ENCODE measurements at regions not wholly inside any gene's neighbourhood (a gene's known extent, or its start where the extent isn't known, plus 50 kb on each side); places are given as distances from the start of the nearest gene placed in this dataset.

GRCh38 chr13:69418319-69418718 is 689.3 kb upstream of the ATXN8OS start:
- no peaks in the 10 kb centered on the region for H3K36me3 ChIP-seq
- DNase-seq (ENCODE audit: low spot score) (no peak), ATAC-seq (ENCODE audit: insufficient number of reproducible peaks, low FRiP score, low read depth) (no peak)
- TF ChIP-seq, protein P1, sequence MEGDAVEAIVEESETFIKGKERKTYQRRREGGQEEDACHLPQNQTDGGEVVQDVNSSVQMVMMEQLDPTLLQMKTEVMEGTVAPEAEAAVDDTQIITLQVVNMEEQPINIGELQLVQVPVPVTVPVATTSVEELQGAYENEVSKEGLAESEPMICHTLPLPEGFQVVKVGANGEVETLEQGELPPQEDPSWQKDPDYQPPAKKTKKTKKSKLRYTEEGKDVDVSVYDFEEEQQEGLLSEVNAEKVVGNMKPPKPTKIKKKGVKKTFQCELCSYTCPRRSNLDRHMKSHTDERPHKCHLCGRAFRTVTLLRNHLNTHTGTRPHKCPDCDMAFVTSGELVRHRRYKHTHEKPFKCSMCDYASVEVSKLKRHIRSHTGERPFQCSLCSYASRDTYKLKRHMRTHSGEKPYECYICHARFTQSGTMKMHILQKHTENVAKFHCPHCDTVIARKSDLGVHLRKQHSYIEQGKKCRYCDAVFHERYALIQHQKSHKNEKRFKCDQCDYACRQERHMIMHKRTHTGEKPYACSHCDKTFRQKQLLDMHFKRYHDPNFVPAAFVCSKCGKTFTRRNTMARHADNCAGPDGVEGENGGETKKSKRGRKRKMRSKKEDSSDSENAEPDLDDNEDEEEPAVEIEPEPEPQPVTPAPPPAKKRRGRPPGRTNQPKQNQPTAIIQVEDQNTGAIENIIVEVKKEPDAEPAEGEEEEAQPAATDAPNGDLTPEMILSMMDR (IDR thresholded peaks at IDR 0.05) = no peak
- H3K27ac ChIP-seq = no peak overlapping the region
- H3K27me3 ChIP-seq (replicated peaks; ENCODE audit: insufficient read depth) = no peaks in the 10 kb centered on the region
- no peaks in the 10 kb centered on the region for H3K9me3 ChIP-seq
- H3K4me1 ChIP-seq (ENCODE audit: control insufficient read depth in 1 of 2, low read depth in 2 of 2) = no peaks in the 10 kb centered on the region
- H3K4me3 ChIP-seq = no peak overlapping the region

DNA sequence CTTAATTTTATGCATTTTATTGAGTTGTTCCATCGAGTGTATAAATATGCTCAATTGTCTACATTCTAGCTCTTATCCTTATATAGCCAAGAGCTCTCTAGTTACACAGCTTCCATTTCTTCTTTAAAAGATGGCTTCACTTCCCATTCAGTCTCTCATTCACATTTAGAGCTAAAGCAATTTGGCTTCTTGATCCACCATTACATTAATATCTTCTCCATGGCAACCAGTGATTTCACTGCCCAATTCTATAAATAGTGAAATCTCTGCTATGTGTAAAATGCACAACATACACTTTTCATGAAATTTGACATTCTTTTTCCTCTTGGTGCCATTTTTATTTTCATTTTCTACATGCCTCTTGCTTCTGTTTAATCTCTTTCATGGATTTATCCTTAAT is 696.9 kb upstream of the ATXN8OS start:
- H3K4me1 ChIP-seq (ENCODE audit: control insufficient read depth in 1 of 2, low read depth in 2 of 2) = no peaks in the 10 kb centered on the region
- H3K4me3 ChIP-seq = no peak overlapping the region
- H3K27ac ChIP-seq = no peak overlapping the region
- no peaks in the 10 kb centered on the region for H3K27me3 ChIP-seq (replicated peaks; ENCODE audit: insufficient read depth)
- H3K9me3 ChIP-seq = no peaks in the 10 kb centered on the region
- ATAC-seq (ENCODE audit: insufficient number of reproducible peaks, low FRiP score, low read depth) (no peak), DNase-seq (ENCODE audit: low spot score) (no peak)
- no peaks in the 10 kb centered on the region for H3K36me3 ChIP-seq
- TF ChIP-seq, protein P1 (IDR thresholded peaks at IDR 0.05) = no peak

DNA sequence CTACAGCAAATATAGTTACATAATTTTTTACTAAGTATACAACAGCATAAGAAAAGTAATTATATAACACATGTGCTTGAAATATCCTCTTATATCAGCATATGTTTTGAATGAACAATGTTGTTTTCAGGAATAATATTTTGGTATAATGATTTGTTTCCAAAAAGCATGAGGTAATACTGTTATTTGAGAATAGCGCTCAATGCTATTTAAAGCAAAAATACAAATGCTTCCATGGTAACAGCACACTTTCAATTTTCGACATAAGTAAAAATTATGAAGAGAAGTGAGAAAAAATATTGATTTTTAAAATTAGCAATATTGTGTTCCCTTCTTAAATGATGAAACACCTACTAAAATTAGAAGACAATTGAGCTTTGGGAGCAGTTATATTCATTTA is 715.9 kb upstream of the ATXN8OS start:
- Histone ChIP-seq H3K4me1 (ENCODE audit: control insufficient read depth in 1 of 2, low read depth in 2 of 2) (no peaks in the 10 kb centered on the region), H3K36me3 (no peaks in the 10 kb centered on the region), H3K4me3 (no peak overlapping the region), H3K27me3 (replicated peaks; ENCODE audit: insufficient read depth) (no peaks in the 10 kb centered on the region), H3K27ac (no peak overlapping the region), H3K9me3 (no peaks in the 10 kb centered on the region)
- ATAC-seq (ENCODE audit: insufficient number of reproducible peaks, low FRiP score, low read depth) (no peak), DNase-seq (ENCODE audit: low spot score) (no peak)
- TF ChIP-seq, protein P1 (IDR thresholded peaks at IDR 0.05) = no peak

- H3K4me1 ChIP-seq (ENCODE audit: control insufficient read depth in 1 of 2, low read depth in 2 of 2) = no peaks in the 10 kb centered on the region
- H3K27me3 ChIP-seq (replicated peaks; ENCODE audit: insufficient read depth) = no peaks in the 10 kb centered on the region
- H3K36me3 ChIP-seq = no peaks in the 10 kb centered on the region
- ATAC-seq (ENCODE audit: insufficient number of reproducible peaks, low FRiP score, low read depth) (no peak), DNase-seq (ENCODE audit: low spot score) (no peak)
- H3K9me3 ChIP-seq = no peaks in the 10 kb centered on the region
- H3K4me3 ChIP-seq = no peak overlapping the region
- TF ChIP-seq, protein P1 (IDR thresholded peaks at IDR 0.05) = no peak
- no peak overlapping the region for H3K27ac ChIP-seq
These were observed 717.7 kb upstream of the ATXN8OS start for GRCh38 chr13:69389899-69390298.

GRCh38 chr13:69373747-69374425 is 733.7 kb upstream of the ATXN8OS start:
- Histone ChIP-seq H3K36me3 (no peaks in the 10 kb centered on the region), H3K27ac (no peak overlapping the region), H3K27me3 (replicated peaks; ENCODE audit: insufficient read depth) (no peaks in the 10 kb centered on the region), H3K4me1 (ENCODE audit: control insufficient read depth in 1 of 2, low read depth in 2 of 2) (no peaks in the 10 kb centered on the region), H3K9me3 (no peaks in the 10 kb centered on the region), H3K4me3 (no peak overlapping the region)
- no peak for ATAC-seq (ENCODE audit: insufficient number of reproducible peaks, low FRiP score, low read depth)
- no peak for DNase-seq (ENCODE audit: low spot score)
- TF ChIP-seq, protein P1 (IDR thresholded peaks at IDR 0.05) = no peak
